ENCODE measurements at regions not wholly inside any gene's neighbourhood (a gene's known extent, or its start where the extent isn't known, plus 50 kb on each side); places are given as distances from the start of the nearest gene placed in this dataset.
"Not testable (repeated sequence)": the region's sequence is repeated elsewhere in the genome, so short reads cannot be mapped to it uniquely, and the experiment has no call there.

GRCh38 chrX:121877337-121877736 lies 829.9 kb downstream of the GLUD2 start:
- not testable (repeated sequence) for DNase-seq

DNA sequence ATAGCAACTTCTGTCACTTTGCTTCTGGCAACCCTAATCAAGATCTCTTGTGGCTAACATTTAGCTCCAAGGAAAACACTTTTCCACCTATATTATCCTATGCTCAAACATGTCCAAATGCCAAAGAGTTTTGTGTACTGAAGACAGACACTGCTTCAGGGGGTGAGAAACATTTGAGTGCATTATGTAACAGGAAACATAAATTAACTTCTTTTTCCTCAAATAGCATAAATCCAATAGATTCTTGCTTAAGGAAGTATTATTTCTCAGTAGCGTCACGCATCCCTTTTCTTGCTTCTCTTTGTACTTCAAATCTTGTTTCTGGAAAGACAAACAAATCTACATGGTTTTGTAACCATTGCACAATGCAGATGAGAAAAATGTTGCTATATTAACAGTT lies 839.1 kb downstream of the GLUD2 start:
- DNase-seq, result no peak

DNA sequence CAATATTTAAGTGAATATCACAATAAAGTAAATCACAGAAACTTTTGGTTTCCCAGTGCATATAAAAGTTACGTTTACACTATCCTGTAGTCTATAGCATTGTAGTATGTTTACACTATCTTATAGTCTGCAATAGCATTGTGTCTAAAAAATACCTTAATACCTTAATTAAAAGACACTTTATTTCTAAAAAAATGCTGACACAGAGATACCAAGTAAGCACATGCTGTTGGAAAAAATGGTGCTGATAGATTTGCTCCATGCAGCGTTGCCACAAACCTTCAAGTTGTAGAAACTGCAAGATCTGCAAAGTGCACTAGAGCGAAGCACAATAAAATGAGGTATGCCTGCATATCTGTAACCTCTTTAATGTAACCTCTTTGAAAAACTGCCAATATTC lies 847.3 kb downstream of the GLUD2 start:
- no peak for DNase-seq

DNA sequence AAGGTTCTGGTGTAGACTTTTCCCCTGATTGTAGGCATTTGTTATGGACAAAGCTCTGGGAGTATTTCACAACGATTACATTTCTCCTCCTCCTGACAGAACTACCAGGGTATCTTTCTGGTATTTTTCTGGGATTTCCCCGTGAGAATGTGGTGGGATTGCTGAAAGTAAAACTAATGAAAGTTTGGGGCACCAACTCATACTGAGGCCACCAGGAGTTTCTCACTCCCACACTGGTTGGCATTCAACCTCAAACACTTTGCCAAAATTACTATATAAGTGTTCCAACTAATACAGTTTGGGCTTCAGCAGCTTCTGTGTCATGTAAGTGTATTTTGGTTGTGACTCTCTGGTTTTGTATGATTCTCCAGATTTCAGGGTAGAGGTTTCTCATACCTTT lies 855.1 kb downstream of the GLUD2 start:
- no peak for DNase-seq

DNA sequence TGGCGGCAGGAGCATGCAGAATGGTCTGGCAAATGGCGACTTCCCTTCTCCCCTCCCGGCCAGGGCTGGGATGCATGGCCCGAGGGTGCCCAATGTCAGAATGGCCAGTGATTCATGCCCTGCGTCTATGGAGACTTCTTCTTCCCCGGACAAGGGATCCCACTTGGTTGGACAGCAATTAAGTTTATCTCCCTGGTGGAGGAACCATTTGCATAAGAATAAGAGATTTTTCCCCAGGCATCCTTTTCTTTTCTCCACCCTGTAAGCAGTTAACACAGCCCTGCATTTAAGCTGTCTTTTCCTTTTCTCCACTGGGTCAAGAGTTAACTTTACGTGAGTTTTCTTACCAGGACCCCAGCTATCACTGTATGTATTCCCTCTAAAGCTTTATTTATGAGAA lies 856.6 kb downstream of the GLUD2 start:
- DNase-seq, result no peak

GRCh38 chrX:121921258-121921657 lies 873.8 kb downstream of the GLUD2 start:
- no peak for DNase-seq

- no peak for DNase-seq
These were observed 884.2 kb downstream of the GLUD2 start for GRCh38 chrX:121931567-121931966.

DNA sequence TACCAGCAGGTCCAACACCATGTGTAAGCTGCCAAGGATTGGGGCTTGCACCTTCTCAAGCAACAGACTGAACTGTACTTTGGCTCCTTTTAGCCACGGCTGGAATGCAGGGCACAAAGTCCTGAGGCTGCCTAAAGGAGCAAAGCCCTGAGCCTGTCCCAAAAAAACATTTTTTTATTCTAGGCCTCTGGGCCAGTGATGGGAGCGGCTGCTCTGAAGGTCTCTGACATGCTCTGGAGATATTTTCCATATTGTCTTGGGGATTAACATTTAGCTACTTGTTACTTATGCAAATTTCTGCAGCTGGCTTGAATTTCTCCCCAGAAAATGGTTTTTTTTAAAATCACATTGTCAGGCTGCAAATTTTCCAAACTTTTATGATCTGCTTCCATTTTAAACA lies 885.3 kb downstream of the GLUD2 start:
- no peak for DNase-seq

DNA sequence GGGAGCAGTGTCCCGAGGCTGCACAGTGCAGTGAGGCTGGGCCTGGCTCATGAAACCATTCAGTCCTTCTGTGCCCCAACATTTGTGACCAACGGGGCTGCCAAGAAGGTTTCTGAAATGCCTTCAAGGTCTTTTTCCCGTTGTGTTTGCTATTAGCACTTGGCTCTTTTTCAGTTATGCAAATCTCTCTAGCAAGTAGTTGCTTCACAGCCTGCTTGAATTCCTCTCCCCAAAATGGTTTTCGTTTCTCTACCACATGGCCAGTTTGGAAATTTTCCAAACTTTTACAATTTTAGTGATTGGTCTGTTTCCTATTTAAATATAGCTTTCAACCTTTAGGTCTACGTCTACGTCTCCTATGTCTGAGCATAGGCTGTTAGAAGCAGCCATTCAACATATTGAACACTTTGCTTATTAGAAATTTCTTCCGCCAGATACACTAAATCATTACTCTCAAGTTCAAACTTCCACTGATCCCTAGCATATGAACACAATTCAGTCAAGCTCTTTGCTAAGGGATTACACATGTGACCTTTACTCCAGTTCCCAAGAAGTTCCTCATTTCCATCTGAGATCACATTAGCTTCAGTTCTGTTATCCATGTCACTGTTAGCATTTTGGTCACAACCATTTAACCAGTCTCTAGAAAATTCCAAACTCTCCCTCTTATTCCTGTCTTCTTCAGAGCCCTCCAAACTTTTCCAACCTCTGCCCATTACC lies 901.8 kb downstream of the GLUD2 start:
- no peak for DNase-seq

GRCh38 chrX:121958886-121959285 lies 911.5 kb downstream of the GLUD2 start:
- DNase-seq, result no peak

DNA sequence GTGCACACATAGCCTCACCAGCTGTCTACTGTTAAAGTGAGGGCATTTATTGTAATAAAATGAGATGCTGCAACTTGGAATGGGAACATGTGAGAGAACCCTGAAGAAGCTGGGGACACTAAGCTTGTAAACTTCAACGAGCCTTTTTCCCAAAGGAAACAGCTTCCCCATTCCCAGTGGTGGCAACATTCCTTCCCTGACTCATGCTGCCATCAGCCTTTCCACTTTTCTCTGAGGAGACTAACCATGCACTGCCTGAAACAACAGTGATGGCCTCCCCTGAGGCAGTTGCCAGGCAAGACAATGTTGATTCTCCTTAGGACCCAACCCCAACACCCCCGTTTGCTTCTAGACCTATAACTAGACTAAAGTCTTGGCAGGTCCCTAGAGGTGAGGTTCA lies 928.3 kb downstream of the GLUD2 start:
- no peak for DNase-seq

DNA sequence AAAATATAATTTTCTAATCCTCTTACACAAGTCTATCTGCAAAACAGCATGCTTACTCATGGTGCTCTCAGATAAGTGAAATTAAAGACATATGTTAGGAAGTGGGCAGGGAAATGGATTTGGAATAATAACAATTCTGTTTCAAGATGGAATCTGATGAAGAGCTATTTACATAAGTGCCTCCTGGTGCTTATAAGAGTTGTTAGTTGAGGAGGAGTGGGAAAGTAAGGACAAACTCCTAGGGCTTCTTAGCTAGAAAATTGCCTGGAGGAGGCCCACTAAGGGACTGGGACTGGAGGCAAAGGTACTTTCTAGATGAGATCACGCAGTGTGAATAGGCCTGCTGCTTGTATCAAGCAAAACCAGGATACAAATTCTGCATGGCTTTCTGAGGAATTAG lies 939.8 kb downstream of the GLUD2 start:
- no peak for DNase-seq

DNA sequence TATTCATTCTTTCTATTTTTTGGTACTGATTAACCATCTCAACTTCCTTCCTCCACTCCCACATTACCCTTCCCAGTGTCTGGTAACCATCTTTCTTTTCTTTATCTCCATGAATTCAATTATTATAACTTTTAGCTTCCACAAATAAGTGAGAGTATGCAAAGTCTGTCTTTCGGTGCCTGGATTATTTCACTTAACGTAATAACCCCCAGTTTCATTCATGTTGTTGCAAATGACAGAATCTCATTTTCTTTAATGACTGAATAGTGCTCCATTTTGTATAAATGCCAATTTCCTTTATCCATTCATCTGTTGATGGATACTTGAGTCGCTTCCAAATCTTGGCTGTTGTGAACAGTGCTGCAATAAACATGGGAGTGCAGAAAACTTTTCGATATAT lies 940.4 kb downstream of the GLUD2 start:
- DNase-seq, result no peak

GRCh38 chrX:122004127-122004526 lies 956.7 kb downstream of the GLUD2 start:
- no peak for DNase-seq

DNA sequence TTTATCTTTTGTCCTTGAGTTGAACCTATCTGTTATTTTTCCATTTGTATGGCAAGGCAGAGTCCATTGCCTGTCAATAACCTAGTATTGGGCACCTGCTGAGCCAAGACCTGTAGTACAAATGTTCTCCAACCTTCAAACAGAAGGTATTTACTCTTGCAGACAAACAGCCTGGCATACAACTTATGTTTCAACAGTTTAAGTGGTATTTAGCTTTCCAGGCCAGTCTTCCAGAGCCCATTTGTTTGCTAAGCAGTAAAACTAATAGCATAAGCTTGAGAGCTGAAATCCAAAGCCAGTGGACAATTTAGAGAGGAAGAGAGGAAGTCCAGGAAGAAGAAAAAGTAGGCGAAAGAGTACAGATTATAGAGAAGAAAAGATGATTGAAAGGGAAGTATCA lies 979.3 kb downstream of the GLUD2 start:
- no peak for DNase-seq

GRCh38 chrX:122046226-122046625 lies 998.8 kb downstream of the GLUD2 start:
- no peak for DNase-seq

- DNase-seq, result no peak
These were observed 999.4 kb downstream of the GLUD2 start for GRCh38 chrX:122046815-122047214.

GRCh38 chrX:122047261-122047660 lies 999.9 kb downstream of the GLUD2 start:
- no peak for DNase-seq

DNA sequence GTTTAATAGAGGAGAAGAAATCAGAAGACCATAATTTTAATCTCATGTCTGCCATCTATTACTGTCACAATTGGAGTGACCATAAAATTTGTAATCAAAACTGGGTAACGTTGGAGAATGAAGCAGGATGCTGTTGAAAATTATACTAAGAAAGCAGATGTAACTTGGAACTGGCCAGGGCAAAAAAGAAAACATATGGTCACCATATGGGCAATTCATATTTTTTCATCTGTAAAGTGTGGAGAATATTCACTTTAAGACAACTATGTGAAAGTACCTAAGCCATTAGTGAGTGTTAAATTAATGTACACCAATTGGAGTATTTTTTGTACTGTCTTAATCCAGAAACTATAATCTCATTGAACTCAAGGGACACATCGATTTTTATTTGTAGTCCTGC lies 1008.0 kb downstream of the GLUD2 start:
- DNase-seq, result no peak

DNA sequence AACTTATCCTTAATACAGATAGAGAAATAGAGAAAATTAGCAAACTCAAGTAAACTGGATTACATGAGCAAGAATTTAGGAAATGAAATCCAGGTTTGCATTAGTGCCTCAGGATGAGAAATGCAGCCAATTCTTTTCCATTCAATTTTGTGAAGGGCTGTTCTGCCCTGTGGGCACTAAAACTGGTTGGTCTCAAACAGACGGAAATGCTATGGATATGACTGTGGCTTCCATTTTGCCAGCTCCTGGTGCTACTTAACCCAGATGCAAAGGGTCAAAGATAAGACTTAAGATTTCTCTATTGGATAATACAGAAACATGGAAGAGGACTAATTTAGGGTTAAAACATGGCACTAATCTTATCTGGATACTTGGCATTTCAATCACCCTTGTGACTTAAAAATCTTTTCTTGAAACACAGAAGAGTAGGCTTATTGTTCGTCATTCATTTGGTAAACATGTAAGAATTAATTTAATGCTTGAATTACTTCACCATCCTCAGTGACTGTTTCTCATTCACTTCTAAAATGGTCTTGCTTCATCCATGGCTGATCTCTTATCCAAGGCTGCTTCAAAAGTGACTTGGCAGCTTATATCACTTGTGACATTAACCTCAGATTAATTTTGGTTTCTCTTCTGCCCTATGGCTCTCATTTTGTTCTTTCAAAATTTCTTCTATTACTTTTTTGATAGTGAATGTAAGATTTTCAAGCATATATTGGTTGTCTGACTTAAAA lies 1008.7 kb downstream of the GLUD2 start:
- no peak for DNase-seq

- DNase-seq, result no peak
These were observed 1028.8 kb downstream of the GLUD2 start for GRCh38 chrX:122076241-122076640.

DNA sequence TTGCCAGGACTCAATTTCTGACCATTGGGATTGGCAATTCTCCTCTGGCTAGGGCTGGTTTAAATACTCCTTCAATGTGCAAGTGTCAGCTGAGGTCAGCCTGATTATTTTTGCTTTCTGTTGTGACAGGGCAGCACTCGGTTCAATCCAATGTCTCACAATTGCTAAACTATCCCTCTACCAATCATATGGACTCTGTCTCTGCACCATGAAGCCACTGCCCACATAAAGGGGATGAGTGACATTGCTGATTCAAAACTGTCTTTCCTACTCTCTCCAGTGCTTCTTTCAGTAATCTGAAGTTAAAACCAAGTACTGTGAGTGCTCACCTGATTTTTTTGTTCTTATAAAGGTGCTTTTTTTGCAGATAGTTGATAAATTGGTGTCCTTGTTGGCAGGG lies 1030.7 kb downstream of the GLUD2 start:
- DNase-seq, result no peak

- DNase-seq, result no peak
These were observed 1039.9 kb downstream of the GLUD2 start for GRCh38 chrX:122087341-122087740.

GRCh38 chrX:122091571-122091970 lies 1044.2 kb downstream of the GLUD2 start:
- no peak for DNase-seq

DNA sequence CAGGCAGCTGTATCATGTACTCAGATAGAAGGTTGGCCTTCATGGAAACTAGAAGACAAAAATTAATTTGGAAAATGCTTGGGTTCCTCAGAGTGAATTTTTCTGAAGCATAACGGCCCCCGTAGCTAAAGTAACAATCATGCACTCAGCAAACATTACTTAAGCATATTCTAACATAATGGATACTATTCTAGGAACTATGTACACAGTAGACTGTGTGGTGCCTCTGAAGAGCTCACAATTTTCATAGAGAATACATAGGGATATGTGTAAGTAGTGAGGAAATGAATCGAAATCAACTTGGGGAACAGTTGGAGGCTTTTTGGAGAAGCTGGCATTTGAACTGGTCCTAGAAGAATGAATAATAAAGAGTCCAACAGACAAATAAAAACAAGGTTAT lies 1045.0 kb downstream of the GLUD2 start:
- DNase-seq, result no peak

All from NCI-H1694 (cell line).